D341Med (cell line): ENCODE measurements at regions not wholly inside any gene's neighbourhood (a gene's known extent, or its start where the extent isn't known, plus 50 kb on each side); places are given as distances from the start of the nearest gene placed in this dataset.

Experiments used
- DNase-seq: peaks from one replicate; pipeline ENCODE4 v3.0.0; 2012; ENCODE audit warnings: low spot score

DNA sequence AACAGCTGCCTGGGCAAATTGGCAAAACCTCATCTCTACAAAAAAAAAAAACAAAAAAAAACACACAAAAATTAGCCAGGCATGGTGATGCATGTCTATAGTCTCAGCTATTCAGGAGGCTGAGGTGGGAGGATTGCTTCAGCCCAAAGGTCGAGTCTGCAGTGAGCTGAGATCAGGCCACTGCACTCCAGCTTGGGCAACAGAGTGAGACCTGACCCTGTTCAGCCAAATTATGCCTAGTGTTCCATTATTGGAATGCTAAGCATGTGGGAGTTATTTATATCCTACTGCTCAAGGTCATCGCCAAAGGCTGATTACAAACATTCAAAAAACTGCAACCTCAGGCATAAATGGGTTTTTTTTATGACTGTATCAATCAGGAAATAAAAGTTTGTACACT is 1251.0 kb upstream of the PCDH9 start:
- no peak for DNase-seq

DNA sequence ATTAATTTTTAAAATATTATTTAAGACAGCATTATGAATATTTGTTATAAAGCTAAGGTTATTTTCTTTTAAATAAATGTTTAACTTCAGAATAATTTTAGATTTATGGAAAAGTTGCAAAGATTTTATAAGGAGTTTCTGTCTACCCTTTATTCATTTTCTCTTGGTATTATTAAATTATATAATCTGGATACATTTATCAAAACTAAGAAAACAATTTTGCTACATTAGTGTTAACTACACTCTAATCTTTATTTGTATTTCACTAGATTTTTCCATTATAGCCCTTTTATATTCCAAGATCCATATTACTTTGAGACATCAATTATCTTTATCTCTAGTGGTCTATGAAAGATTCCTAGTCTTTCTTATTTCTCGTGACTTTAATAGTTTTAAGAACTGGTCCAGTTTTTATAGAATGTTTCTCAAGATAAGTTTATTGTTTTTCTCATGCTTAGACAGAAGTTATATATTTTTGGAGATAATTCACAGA is 1243.7 kb upstream of the PCDH9 start:
- no peak for DNase-seq

DNA sequence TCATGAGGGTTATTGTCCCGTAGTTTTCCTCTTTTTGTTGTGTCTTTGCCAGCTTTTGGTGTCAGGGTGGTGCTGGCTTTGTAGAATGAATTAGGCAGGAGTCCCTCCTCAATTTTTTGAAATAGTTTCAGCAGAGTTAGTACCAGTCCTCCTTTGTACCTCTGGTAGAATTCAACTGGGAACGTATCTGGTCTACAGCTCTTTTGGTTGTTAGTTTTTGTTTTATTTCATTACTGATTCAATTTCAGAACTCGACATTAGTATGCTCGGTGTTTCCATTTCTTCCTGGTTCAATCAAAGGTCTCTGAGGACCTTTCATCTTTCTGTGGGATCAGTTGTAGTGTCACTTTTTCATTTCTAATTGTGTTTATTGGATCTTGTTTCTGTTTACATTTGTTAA is 1237.0 kb upstream of the PCDH9 start:
- DNase-seq, result no peak

DNA sequence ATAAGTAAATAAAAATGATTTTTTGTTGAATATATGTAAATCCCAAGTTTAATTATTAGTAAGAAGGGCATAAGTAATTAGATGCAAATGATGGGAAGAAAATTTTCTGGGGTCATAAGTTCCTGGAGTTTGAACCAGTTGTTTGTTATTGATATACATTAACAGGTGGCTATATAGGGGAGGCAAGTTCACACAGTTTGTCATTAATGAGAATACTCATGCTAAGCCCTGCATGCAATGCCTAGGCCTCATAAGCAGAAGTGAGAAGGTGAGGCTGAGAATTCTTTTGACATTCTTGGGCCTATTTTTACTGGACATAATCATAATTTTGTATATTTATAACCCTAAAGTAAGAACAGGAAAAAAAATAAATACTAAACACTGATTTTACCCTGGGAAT is 1210.7 kb upstream of the PCDH9 start:
- no peak for DNase-seq

DNA sequence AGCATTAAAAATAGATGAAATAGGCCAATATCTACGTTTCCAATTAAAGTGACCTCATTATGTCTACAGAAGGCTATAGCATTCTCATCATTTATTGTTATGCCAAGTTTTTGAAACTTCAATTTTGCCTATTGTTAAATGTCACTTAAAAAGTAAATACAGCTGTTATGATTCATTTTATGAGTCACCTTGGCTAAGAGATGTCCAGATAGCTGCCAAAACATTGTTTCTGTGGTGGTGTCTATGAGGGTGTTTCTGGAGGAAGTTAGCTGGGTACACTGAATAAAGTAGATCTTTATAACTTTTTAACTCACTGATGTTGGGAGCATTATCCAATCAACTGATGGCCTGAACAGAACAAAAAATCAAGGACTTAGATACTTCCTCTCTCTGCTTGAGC is 1209.7 kb upstream of the PCDH9 start:
- no peak for DNase-seq

DNA sequence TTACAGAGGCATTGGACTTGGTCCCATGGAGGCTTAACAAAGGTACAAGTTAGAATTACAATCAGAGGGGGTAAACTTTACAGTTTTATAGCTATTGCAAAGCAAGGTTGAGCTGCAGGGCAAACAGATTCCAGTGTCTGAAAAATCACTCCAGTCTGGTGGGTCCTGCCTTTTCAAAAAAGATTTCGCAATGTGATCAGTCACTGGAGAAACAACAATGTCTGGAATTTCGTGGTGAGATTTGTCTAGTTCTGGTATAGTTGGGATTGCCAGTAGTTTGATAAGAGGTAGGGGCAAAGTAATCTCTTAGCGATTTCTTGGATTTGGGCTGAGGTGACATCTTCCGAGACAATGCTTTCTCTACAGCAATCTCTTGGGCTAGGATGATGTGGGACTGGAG is 1198.2 kb upstream of the PCDH9 start:
- no peak for DNase-seq

DNA sequence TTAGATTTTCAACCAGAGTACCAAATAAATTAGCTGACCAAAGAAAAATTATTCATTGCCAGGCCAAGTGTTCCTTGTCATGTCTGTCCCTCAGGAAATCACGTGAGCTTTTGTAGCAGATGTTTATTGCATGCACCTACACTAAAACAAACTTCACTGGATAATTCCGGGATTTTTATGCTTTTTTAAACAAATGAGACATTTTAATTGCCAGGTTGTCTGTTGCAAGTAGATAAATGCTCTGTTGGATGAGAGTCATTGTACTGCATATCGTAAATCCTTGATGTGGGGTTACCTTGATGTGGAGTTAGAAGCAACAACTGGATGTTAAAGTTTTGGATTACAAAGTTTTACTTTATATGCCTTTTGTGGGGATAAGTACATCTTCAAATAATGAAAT is 1187.7 kb upstream of the PCDH9 start:
- no peak for DNase-seq

DNA sequence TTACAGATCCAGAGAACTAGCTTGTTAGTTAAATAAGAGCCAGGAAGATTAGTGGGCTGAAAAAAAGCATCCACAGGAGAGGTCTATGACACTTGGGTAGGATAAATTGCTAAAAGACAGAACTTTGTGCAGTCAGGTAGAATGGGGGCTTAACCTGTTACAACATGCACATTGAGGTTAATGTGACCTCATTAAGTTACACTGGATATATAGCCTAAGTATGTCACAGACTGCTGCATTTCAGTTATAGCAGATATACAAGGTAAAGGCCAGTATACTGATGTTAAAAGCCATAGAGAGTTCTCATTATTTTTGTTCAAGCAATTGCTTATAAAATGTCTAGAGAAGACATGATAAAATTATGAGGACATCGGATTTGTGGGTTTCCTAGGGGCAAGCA is 1179.9 kb upstream of the PCDH9 start:
- DNase-seq, result no peak

DNA sequence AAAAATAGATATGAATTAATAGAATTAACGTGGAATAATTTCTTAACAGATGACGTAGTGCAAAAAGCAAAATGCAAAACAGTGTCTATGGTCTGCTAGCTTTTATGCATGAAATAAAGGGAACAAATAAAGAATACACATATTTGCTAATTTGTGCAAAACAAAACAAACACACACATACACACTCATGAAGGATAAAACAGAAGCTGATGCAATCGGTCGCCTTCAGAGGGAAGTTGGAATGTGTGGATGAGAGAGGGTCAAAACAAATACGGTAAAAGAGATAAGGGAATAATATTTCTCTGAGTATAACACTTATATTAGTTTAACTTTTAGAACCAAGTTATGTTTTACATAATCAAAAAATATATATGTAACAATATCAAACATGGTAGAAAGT is 1160.9 kb upstream of the PCDH9 start:
- DNase-seq, result no peak

DNA sequence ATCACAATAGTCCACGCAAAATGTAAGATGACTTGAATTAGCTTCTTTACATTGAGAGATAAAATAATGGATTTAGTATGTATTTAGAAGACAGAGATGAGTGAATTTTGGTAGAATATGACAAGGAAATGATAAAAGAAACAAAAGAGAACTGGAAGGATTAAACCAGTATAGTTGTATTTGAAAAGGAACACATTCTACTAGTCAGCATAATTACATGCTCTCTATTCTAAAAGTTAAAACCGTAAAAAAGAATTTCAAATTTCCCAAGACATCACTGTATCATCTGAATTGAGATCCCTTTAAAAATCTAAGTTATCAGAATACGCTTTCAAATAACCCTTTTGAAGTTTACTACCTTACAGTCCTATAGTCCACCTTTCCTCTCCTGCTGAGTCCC is 1156.7 kb upstream of the PCDH9 start:
- DNase-seq, result no peak

DNA sequence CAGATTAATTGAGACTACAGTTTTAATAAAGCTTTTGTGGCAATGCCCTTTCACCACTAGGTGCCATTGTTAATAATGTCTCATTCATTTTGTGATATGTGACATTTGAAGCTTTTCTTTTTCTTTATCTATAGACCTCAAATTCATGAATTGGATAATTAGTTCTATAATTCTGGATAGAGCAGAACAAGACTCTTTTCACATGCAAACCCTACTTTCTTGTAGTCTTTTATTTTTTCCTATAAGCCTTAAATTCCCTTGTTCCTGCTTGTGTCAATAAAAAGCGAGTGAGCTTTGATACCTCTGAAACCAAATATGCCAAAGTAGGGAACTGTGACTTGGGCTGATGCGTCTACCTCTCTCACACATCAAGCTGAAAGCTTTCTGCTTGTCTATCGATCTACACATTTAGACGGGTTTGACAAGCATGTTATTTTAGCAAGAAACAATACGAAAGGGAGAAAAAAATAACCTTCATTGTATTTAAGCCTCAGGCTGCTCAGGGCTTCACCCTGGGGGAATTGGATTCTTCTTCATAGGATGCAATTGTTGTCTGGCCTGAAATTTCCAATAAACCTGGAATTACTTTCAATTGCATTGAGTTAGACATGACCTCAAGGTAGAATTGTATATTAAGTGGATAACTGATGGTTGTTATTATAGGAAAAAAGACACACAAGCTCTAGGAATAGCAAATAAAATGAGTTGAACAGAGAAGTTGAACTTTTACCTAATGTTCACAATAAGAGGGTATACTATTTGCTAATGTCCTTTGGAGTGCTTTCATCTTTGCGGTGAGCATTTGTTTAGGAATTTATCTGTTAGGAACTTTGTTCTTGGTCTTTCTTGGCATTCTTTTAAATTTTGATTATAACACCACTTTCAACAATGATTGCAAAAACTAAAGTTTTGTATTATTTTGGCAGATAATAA is 1150.2 kb upstream of the PCDH9 start:
- DNase-seq, result no peak

DNA sequence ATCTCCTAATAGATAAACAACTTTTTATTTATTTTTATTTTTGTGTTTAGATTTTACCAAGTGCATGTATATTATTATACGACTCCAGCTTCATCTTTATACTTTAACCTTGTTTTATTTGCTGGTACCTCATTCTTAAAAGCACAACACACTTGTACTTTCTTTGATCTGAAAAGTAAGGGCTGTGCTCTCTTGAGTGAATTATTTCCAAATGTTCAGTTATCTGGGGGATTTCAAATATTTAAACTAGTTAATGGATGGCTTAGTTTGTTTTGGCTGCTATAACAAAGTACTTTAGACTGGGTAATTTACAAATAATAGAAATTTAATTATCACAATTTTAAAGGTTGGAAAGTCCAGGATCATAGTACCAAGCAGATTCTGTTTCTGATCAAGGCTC is 1148.2 kb upstream of the PCDH9 start:
- no peak for DNase-seq

DNA sequence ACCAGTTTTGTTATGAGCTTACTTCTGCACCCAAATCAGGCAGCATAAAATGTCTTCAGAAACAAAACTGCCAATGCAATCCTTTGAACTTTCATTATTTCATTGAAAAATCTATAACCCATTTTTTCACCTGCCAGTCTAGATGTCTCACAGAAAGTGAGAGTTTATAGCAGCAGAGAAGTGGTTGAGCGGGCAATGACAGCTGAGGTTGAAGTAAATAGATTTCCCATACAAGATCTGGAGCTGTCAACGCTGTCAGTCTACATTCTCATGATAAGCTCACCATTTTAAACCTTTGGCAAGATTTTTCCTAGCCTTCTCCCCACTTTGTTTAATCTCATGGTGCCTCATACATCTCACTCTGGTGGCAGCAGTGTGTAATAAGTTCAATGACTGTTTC is 1144.9 kb upstream of the PCDH9 start:
- DNase-seq, result no peak

DNA sequence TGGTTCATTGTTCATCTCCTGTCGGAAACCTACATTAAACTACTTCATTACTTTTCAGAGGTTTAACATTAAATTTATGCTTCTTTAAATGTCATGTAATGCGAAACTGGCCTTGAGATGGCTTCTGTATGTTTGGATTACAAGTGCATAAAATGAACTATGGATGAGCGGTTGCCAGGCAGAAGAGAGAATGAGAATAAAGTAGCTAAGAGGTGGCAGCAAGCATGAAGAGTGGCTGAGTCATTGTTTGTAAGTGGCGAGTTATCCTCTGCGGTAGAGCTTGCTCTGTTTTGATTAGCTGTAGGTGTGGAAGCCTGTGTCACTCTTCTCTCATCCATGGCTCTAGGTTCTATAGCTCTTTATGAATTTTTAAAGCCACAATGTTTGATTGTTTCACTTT is 1139.6 kb upstream of the PCDH9 start:
- DNase-seq, result no peak

DNA sequence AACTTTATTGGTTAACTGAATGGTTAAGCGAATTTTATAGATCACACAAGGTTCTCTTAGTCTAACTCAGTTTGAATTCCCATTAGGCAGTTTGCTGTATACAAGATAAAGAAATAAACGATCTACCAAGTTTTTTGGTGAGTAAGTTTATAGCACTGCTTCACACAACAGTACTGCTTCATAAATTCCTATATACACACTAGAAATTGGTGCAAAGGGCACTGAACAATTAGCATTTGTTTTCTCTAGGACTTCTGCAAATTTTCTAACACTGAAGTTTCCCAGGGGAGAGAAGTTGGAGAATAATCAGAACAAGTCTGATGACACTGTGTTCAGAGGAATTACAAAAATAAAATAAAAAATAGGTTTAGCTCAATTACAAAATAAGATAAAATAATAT is 1138.8 kb upstream of the PCDH9 start:
- DNase-seq, result no peak

DNA sequence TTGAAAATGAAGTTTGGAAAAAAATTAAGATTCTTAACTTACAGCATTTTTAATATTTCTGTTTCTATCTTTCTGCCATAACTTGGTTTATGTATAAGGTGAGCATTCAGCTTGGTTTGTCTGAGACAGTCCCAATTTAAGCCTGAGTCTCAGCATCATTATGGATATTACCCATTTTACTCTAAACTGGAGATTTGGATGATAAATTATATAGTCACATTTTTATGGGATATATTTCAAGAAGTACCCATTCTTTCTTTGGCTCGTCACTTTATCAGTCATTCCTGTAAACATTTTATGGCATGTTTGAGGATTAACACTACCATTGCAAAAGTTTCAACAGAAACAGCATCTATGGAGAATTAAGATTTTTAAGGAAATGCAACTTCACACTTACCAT is 1129.0 kb upstream of the PCDH9 start:
- DNase-seq, result no peak

DNA sequence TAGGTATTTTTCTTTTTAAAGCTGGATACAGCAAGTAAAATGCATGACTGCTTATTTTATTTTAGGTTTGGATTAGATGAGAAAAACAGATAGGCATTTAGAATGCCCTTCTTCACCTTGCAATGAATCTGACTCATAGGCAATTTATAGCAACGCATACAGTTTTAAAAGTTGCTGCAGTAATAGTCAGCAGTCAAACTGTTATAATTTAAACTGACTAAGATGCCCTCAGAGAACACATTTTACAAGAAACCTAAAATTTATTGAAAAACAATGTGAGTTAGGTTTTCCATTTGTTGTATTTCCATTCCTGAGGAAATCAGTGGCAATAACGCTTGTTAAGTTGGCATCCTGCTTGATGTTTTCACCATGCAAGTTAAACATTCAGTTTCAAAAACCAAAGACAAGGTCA is 1128.2 kb upstream of the PCDH9 start:
- no peak for DNase-seq

DNA sequence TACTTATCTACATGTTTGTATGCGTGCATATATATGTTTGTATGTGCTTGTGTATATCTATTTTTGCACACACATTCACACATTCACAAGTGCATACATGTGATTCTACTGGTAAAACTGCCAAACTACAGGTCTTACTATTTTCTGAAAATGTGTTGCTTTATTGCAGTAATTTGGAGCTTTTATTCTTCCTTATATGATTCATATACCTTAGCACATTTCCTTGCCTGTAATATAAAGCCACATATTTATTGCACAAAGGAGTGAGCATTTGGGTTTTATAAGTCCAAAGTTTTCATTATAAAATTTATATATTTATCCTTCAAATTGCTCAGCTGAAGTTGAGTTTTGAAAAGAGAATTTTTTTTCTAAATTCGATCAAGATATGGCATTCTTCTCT is 1120.4 kb upstream of the PCDH9 start:
- DNase-seq, result no peak

DNA sequence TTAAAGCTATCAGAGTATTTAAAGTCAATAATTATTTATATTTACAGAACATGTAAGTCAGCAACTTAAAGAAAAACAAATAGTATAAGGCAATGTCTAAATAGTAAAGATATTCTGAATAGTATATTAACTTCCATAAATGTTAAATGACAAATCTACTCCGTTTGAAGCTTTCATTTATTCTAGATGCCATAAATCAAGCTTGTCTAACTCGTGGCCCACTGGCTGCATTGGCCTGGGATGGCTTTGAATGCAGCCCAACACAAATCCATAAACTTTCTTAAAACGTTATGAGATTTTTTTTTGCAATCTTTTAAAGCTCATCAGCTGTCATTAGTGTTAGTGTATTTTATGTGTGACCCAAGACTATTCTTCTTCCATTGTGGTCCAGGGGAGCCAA is 1117.1 kb upstream of the PCDH9 start:
- DNase-seq, result no peak

DNA sequence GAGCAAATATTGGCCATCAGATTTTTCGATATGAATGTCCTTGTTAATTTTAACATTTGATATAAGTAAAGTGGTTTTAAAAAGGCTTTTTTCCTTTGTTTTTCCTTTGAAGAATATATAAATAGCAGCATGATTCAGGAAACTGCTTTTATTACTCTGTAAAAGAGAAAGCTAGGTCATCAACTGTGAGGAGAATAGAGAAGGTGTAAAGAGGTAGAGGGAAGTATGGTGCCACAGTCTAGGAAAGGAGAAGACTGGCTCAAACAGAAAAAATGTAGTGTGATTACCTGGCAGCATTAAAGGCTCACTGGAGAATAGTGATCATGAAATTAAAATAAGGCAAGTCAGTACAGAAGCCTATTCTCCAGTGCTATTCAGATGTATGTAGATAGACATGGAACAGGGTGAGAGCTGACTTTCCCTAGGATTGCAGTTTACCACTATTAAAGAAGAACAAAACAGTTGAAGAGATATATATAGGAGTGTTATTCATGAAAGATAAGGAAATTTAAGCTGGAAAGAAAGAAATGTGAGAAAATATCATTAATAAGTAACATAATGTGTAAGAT is 1115.9 kb upstream of the PCDH9 start:
- no peak for DNase-seq

DNA sequence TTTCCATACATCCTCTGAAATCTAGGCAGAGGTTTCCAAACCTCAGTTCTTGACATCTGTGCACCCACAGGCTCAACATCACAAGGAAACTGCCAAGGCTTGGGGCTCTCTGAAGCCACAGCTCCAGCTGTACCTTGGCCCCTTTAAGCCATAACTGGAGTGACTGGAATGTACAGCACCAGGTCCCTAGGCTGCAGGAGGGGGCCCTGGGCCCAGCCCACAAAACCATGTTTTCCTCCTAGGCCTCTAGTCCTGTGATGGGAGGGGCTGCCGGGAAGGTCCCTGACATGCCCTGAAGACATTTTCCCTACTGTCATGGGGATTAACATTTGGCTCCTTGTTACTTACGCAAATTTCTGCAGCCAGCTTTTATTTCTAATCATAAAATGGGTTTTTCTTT is 1093.0 kb upstream of the PCDH9 start:
- DNase-seq, result no peak

DNA sequence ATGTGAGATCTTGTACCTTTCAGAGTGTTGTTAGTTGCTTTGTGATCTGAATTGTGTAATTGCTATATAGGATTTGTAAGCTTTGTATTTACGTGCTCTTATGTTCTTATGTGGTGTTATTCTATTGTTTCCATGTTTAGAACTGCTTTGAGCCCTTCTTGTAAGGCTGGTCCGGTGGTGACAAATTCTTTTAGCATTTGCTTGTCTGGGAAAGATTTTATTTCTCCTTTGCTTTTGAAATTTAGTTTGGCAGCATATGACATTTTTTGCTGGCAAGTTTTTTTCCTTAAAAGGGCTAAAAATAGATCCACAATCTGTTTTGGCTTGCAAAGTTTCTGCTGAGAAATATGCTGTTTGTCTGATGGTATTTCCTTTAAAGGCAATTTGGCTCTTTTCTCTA is 1089.2 kb upstream of the PCDH9 start:
- DNase-seq, result no peak

DNA sequence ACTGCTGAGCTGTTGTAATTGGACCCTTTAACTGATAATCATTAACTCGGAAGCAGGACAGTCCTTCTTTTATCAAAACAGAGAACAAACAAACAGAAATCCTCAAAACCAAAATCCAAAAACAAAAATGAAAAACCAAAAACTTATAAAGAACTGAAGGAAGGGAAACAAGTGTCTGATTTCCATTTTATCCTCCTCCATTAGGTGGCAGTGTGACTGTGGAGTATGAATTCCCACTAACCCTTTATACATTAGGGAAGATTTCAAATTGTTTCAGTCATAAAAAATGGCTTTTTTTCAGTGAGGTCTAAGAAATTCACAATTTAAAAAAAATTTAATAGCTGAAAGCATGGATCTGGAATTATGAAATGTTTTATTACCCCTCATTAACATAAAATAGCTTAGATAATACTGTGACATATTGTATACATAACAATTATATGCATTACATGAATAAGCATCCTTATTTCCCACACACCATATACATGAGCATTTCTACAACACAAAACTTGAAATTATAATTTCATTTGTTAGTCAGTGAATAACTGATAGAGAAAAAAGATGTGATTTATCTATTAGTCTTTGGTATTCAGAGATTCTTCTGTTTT is 1074.3 kb upstream of the PCDH9 start:
- peak; percentile 39 for DNase-seq
